Astrocyte of the cerebellum (primary cell): ENCODE measurements at regions not wholly inside any gene's neighbourhood (a gene's known extent, or its start where the extent isn't known, plus 50 kb on each side); places are given as distances from the start of the nearest gene placed in this dataset.
"Not testable (repeated sequence)": the region's sequence is repeated elsewhere in the genome, so short reads cannot be mapped to it uniquely, and the experiment has no call there.

Source experiments
- DNase-seq: peaks from one replicate; pipeline ENCODE4 v3.0.0-alpha.2; 2011; ENCODE audit warnings: low read depth
- H3K4me3 ChIP-seq: 2 replicates; pipeline ENCODE4 v1.5.1; 2011; ENCODE audit warnings: mild to moderate bottlenecking, low read depth, low read length, moderate library complexity
- in situ Hi-C: cut with HindIII; loops from 2 replicates; pipeline ENCODE4 v1.10.0; 2017; ENCODE audit warnings: low sequenced_read_pairs
- TF ChIP-seq, protein P1 (sequence below): IDR thresholded peaks from 2 replicates; pipeline ENCODE4 v1.5.1; 2012; ENCODE audit warnings: low read length, low read depth, moderate library complexity, mild to moderate bottlenecking; ENCODE audit errors: missing control alignments

DNA sequence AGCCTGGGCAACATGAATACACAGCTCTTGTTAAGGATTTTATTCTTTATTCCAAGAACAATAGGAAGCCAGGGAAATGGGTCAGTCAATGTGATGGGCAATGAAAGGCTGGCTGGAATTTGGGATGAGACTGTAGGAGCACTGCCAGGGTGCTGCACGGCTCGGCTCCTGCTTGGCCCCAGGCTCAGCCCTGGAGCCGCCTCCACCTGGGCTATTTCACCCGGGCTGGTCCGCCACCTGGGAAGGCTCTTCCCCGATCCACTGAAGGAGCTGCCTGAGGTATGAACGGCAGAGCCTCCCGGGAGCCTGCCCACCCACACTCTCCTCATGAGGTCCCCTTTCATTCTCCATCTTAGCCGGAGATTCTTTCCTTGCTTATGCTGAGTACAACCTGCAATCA is 80.4 kb upstream of the KMT2C start:
- in situ Hi-C loops: no loop called here
- H3K4me3 ChIP-seq: no peak overlapping the region
- no peak for DNase-seq
- TF ChIP-seq, protein P1, sequence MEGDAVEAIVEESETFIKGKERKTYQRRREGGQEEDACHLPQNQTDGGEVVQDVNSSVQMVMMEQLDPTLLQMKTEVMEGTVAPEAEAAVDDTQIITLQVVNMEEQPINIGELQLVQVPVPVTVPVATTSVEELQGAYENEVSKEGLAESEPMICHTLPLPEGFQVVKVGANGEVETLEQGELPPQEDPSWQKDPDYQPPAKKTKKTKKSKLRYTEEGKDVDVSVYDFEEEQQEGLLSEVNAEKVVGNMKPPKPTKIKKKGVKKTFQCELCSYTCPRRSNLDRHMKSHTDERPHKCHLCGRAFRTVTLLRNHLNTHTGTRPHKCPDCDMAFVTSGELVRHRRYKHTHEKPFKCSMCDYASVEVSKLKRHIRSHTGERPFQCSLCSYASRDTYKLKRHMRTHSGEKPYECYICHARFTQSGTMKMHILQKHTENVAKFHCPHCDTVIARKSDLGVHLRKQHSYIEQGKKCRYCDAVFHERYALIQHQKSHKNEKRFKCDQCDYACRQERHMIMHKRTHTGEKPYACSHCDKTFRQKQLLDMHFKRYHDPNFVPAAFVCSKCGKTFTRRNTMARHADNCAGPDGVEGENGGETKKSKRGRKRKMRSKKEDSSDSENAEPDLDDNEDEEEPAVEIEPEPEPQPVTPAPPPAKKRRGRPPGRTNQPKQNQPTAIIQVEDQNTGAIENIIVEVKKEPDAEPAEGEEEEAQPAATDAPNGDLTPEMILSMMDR: no peak

DNA sequence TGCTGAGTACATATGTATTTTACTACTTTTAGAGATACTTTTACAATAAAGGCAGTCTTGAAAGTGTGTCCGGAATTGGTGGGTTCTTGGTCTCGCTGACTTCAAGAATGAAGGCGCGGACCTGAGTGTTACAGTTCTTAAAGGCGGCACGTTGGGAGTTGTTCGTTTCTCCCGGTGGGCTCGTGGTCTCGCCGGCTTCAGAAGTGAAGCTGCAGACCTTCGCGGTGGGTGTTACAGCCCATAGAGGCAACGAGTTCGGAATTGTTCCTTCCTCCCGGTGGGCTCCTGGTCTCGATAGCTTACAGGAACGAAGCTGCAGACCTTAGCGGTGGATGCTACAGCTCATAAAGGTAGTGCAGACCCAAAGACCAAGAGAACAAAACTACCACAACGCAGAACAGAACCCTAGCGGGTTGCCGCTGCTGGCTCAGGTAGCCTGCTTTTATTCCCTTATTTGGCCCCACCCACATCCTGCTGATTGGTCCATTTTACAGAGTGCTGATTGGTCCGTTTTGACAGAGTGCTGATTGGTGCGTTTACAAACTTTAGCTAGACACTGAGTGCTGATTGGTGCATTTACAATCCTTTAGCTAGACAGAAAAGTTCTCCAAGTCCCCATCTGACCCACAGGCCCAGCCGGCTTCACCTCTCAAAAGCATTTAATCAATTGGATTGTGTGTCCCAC is 79.6 kb upstream of the KMT2C start:
- in situ Hi-C loops, DNase-seq, H3K4me3 ChIP-seq: not testable (repeated sequence)

DNA sequence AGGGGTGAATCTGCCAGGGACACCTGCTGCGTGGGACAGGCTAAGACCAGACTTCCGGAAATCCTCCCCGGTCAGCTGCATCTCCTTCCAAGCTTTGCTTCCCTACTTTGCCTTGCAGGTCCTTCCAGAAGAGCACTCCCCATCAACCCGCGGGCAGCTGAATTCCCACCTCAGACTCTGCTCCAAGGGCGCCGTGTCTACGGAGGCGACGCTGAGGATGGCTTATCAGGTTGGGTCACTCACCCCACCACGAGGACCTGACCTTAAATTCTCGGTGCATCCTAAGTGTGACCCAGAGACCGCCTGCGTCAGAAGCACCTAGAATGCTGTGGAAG is 78.9 kb upstream of the KMT2C start:
- no peak for DNase-seq
- in situ Hi-C loops: no loop called here
- H3K4me3 ChIP-seq: no peak overlapping the region
- TF ChIP-seq, protein P1: no peak

DNA sequence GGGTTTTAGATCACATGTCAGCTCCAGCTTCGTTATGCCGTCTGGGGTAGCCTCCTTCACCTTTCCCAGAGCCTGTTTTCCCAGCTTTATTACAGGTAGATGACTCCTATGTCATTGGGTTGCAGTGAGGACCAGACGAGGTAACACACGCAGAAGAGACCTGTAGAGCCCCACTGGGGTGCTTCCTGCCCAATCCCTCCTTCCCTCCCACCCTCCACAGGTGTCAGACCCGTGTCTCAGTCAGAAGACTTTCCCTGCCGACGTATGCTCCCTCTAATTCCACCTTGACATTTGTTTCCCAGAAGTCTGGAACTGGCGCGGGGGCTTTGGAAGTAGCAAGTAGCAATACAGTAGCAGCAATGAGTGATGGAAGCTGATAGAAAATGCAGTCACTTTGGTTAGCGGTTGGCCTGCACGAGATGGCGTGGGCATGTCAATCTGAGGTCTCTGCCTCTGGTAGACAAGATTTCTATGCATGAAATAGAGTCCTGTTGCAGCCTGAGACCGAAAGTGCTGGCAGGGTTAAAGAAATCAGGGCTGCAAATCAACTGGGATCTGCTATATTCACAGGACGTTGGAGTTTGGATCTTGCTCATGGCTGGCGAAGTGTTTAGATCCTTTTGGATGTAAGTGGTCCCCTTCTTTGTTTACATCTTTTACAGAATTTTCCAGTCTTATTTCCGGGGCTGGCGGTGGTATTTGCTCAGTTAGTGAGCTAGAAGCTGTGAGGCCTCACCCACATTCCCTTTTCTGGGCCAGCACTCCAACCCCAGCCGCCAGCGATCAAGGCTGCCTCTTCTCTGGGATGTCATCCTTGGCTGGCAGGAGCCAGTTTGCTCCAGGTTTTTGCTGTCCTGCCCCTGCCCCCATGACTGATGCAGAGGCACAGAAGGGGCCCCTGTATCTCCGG is 78.3 kb upstream of the KMT2C start:
- no peak for DNase-seq
- no peak overlapping the region for H3K4me3 ChIP-seq
- in situ Hi-C loops: no loop called here
- TF ChIP-seq, protein P1: no peak

DNA sequence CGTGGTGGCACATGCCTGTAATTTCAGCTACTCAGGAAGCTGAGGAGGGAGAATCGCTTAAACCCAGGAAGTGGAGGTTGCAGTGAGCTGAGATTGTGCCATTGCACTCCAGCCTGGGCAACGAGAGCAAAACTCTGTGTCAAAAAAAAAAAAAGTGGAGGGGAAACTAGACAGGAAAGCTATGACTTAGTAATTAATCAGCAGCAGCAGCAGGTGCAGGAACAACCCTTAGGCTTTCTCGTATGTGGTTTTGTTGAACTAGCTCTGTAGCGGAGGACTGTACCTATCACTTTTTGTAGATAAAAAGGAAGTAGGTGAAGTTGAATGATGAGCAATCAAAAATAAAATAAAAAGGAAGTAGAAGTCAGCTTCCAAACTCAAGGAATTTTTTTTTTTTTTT is 76.9 kb upstream of the KMT2C start:
- in situ Hi-C loops: no loop called here
- no peak for DNase-seq
- TF ChIP-seq, protein P1: no peak
- H3K4me3 ChIP-seq: no peak overlapping the region

DNA sequence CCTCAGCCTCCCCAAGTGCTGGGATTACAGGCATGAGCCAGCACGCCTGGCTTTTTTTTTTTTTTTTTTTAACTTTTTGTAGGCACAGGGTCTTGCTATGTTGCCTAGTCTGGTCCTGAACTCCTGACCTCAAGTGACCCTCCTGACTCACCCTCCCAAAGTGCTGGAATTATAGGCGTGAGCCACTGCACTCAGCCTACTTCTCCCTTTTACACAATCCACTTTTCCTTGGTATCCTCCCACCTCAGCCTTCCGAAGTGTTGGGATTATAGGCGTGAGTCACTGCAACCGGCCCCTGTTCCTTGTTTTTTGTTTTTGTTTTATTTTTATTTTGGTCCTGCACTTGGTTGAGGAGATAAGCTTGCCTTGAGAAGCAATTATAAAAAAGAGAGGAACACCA is 75.9 kb upstream of the KMT2C start:
- in situ Hi-C loops: no loop called here
- H3K4me3 ChIP-seq: no peak overlapping the region
- DNase-seq: no peak
- TF ChIP-seq, protein P1: no peak

DNA sequence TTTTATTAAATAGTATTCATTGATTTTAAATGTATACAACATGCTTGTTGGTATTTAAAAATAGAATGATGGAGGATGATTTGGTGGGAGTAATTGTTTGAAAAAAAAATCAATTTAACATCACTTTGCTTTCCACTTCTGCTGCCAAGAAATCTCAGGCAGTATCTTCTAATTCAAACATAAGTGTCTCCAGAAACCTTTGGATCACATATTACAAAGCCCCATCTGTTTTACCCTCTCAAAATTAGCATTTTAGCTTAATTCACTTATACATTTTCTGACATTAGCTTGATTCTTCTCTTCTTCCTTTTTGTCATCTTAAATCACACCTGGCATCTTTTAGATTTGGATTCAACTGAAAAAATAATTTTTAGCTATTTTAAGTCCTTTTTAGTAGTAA is 72.9 kb upstream of the KMT2C start:
- TF ChIP-seq, protein P1: no peak
- in situ Hi-C loops: no loop called here
- no peak overlapping the region for H3K4me3 ChIP-seq
- DNase-seq: no peak
